Right lobe of liver (tissue), 4 donors: ENCODE measurements at regions not wholly inside any gene's neighbourhood (a gene's known extent, or its start where the extent isn't known, plus 50 kb on each side); places are given as distances from the start of the nearest gene placed in this dataset.

Experiments used
- POLR2A ChIP-seq: fragments of 450-650 bp; IDR thresholded peaks from one replicate; pipeline ENCODE4 v1.6.1; 2017; ENCODE audit warnings: antibody characterized with exemption, mild to moderate bottlenecking
- TF ChIP-seq, protein P1 (sequence below), 4 donors: fragments of 200-600 bp in 3 of 4; fragments of 450-650 bp in 1 of 4; IDR thresholded peaks; one replicate each; pipeline versions ENCODE4 v1.5.1 to v1.8.0; 2016 to 2022; ENCODE audit warnings: antibody characterized with exemption in 4 of 4, mild to moderate bottlenecking in 2 of 4
- donor health status: DM: no; HTN: no; CAD: no.
- donor health status: DM: no; HTN: no; CAD: no.
- donor health status: DM: no; HTN: yes; CAD: no.

- TF ChIP-seq, protein P1, sequence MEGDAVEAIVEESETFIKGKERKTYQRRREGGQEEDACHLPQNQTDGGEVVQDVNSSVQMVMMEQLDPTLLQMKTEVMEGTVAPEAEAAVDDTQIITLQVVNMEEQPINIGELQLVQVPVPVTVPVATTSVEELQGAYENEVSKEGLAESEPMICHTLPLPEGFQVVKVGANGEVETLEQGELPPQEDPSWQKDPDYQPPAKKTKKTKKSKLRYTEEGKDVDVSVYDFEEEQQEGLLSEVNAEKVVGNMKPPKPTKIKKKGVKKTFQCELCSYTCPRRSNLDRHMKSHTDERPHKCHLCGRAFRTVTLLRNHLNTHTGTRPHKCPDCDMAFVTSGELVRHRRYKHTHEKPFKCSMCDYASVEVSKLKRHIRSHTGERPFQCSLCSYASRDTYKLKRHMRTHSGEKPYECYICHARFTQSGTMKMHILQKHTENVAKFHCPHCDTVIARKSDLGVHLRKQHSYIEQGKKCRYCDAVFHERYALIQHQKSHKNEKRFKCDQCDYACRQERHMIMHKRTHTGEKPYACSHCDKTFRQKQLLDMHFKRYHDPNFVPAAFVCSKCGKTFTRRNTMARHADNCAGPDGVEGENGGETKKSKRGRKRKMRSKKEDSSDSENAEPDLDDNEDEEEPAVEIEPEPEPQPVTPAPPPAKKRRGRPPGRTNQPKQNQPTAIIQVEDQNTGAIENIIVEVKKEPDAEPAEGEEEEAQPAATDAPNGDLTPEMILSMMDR (IDR thresholded peaks at IDR 0.05), result no peak
- TF ChIP-seq POLR2A, result no peak
Measured at GRCh38 chr2:239540174-239540573, 139.4 kb upstream of the HDAC4 start.
